Fibroblast of the aortic adventitia (primary cell): ENCODE measurements at regions not wholly inside any gene's neighbourhood (a gene's known extent, or its start where the extent isn't known, plus 50 kb on each side); places are given as distances from the start of the nearest gene placed in this dataset.

Source experiments
- DNase-seq: peaks from one replicate; pipeline ENCODE4 v3.0.0-alpha.2; 2010; ENCODE audit warnings: low read depth
- H3K4me3 ChIP-seq: 2 replicates; pipeline ENCODE4 v1.5.1; 2011; ENCODE audit warnings: low read depth, mild to moderate bottlenecking, control low read depth, low read length, moderate library complexity
- CTCF ChIP-seq: IDR thresholded peaks from 2 replicates; pipeline ENCODE4 v1.5.1; 2011; ENCODE audit warnings: mild to moderate bottlenecking, low read length, control low read depth, inconsistent platforms; ENCODE audit not compliant: insufficient read depth

- H3K4me3 ChIP-seq, result no peak overlapping the region
- DNase-seq, result no peak
- no peak for TF ChIP-seq CTCF
Measured at GRCh38 chr3:95442766-95443165, 1371.6 kb upstream of the EPHA6 start.

GRCh38 chr3:95449841-95450240 lies 1364.6 kb upstream of the EPHA6 start:
- H3K4me3 ChIP-seq, result no peak overlapping the region
- no peak for TF ChIP-seq CTCF
- DNase-seq, result no peak

GRCh38 chr3:95453242-95453641 lies 1361.2 kb upstream of the EPHA6 start:
- H3K4me3 ChIP-seq, result no peak overlapping the region
- DNase-seq, result no peak
- no peak for TF ChIP-seq CTCF

- no peak for TF ChIP-seq CTCF
- H3K4me3 ChIP-seq, result no peak overlapping the region
- DNase-seq, result no peak
Measured at GRCh38 chr3:95456835-95457234, 1357.6 kb upstream of the EPHA6 start.

GRCh38 chr3:95459706-95460105 lies 1354.7 kb upstream of the EPHA6 start:
- TF ChIP-seq CTCF, result no peak
- no peak for DNase-seq
- no peak overlapping the region for H3K4me3 ChIP-seq

GRCh38 chr3:95460274-95460673 lies 1354.1 kb upstream of the EPHA6 start:
- H3K4me3 ChIP-seq, result no peak overlapping the region
- TF ChIP-seq CTCF, result no peak

GRCh38 chr3:95462161-95462560 lies 1352.2 kb upstream of the EPHA6 start:
- no peak for DNase-seq
- no peak for TF ChIP-seq CTCF
- no peak overlapping the region for H3K4me3 ChIP-seq

More at GRCh38 chr3:95460274-95460673, 1354.1 kb upstream of the EPHA6 start:
- DNase-seq, result no peak
